GM12878 (cell line): ENCODE measurements at regions not wholly inside any gene's neighbourhood (a gene's known extent, or its start where the extent isn't known, plus 50 kb on each side); places are given as distances from the start of the nearest gene placed in this dataset.
"Not testable (repeated sequence)": the region's sequence is repeated elsewhere in the genome, so short reads cannot be mapped to it uniquely, and the experiment has no call there.

Source experiments
- ATAC-seq: fragments of 200-7000 bp; cut with Tn5 transposase; 3 replicates; pipeline ENCODE4 v1.9.1; 2020; ENCODE audit warnings: mild to moderate bottlenecking, moderate library complexity
- BruUV-seq: library from RNA; stranded (reverse); fragments of 400-500 nt; replicated peaks from 2 replicates; lab custom pipeline; 2021; lab: Mats Ljungman, UMichigan
- CTCF ChIA-PET: fragments of 300-600 bp; sonication (Branson Sonifier 250); formaldehyde crosslinking; extraction: SDS; loops from one replicate; lab custom pipeline; 2021; ENCODE audit warnings: inconsistent platforms; lab: Yijun Ruan, JAX
- POLR2A ChIA-PET: fragments of 350-600 bp; formaldehyde crosslinking; extraction: SDS; loops from one replicate; lab custom pipeline; 2021; ENCODE audit warnings: inconsistent platforms; lab: Charles Lee
- RAD21 ChIA-PET: fragments of 300-600 bp; sonication (Branson Sonifier 250); formaldehyde crosslinking; loops from one replicate; lab custom pipeline; 2023; ENCODE audit warnings: antibody characterized with exemption; ENCODE audit not compliant: unreplicated experiment; lab: Charles Lee
- SMC1A ChIA-PET: fragments of 300-600 bp; sonication (Branson Sonifier 250); formaldehyde crosslinking; loops from one replicate; lab custom pipeline; 2023; ENCODE audit not compliant: unreplicated experiment, uncharacterized antibody; lab: Charles Lee
- DNase-seq: peaks from one replicate; pipeline ENCODE4 v3.0.0-alpha.2; 2011; ENCODE audit warnings: low read depth, low spot score
- FAIRE-seq: peaks from 3 replicates; lab custom pipeline; 2011; peaks lifted over from hg19 to GRCh38; lab: Jason Lieb, UNC
- H2AFZ ChIP-seq: 2 replicates; pipeline ENCODE4 v1.6.0; 2011; ENCODE audit warnings: low read depth, low read length, control low read depth; ENCODE audit not compliant: control insufficient read depth
- H3K27ac ChIP-seq: 2 replicates; pipeline ENCODE4 v1.5.1; 2011; ENCODE audit warnings: control low read depth; ENCODE audit not compliant: control insufficient read depth, insufficient read depth
- H3K27me3 ChIP-seq, 2 experiments: replicated peaks in 1 of 2; 2 replicates each; pipeline versions ENCODE4 v1.6.0 to v1.6.1; 2011; ENCODE audit warnings: low read length in 1 of 2; ENCODE audit not compliant: control insufficient read depth in 2 of 2, insufficient read depth in 2 of 2
- H3K36me3 ChIP-seq, 2 experiments: 2 replicates each; pipeline ENCODE4 v1.5.1; 2011; ENCODE audit warnings: low read length in 1 of 2; ENCODE audit not compliant: control insufficient read depth in 2 of 2, insufficient read depth in 2 of 2
- H3K4me1 ChIP-seq: 2 replicates; pipeline ENCODE4 v1.6.1; 2011; ENCODE audit warnings: mild to moderate bottlenecking, low read length, moderate library complexity, mixed read lengths; ENCODE audit not compliant: control insufficient read depth, insufficient read depth
- H3K4me2 ChIP-seq: 2 replicates; pipeline ENCODE4 v1.6.0; 2011; ENCODE audit warnings: control low read depth; ENCODE audit not compliant: control insufficient read depth, insufficient read depth
- H3K4me3 ChIP-seq: fragments of 200-600 bp; sonication (generic); 2 replicates; pipeline ENCODE4 v1.5.1; 2016
- H3K79me2 ChIP-seq: 2 replicates; pipeline ENCODE4 v1.6.0; 2011; ENCODE audit warnings: low read length; ENCODE audit not compliant: control insufficient read depth, insufficient read depth
- H3K9ac ChIP-seq: 2 replicates; pipeline ENCODE4 v1.8.0; 2011; ENCODE audit warnings: low read length, control low read depth, mixed read lengths; ENCODE audit not compliant: control insufficient read depth, insufficient read depth
- H3K9me3 ChIP-seq: replicated peaks from 3 replicates; pipeline ENCODE4 v1.5.1; 2011; ENCODE audit warnings: mild to moderate bottlenecking, low read length; ENCODE audit not compliant: control insufficient read depth, insufficient read depth
- H4K20me1 ChIP-seq: 2 replicates; pipeline ENCODE4 v1.6.0; 2011; ENCODE audit not compliant: control insufficient read depth, insufficient read depth
- SMAD5 ChIP-seq: IDR thresholded peaks from 2 replicates; pipeline ENCODE4 v1.6.1; 2016; ENCODE audit warnings: antibody characterized with exemption, low read depth
- WGBS: methylation state at CpG from one replicate; pipeline ENCODE4 v1.1.6; 2016; ENCODE audit warnings: low lambda C conversion rate; ENCODE audit not compliant: insufficient replicate concordance, insufficient coverage; ENCODE audit errors: missing lambda C conversion rate; 5-methylcytosine and 5-hydroxymethylcytosine counted together
- in situ Hi-C: fragments of 300-500 bp; cut with MboI; formaldehyde crosslinking; loops from 9 replicates; pipeline ENCODE4 v1.14.3; 2018; ENCODE audit warnings: mixed read lengths
- intact Hi-C: fragments of 100-400 bp; cut with micrococcal nuclease; formaldehyde crosslinking; loops from one replicate; pipeline ENCODE4 v1.14.2; 2022; ENCODE audit not compliant: unreplicated experiment

DNA sequence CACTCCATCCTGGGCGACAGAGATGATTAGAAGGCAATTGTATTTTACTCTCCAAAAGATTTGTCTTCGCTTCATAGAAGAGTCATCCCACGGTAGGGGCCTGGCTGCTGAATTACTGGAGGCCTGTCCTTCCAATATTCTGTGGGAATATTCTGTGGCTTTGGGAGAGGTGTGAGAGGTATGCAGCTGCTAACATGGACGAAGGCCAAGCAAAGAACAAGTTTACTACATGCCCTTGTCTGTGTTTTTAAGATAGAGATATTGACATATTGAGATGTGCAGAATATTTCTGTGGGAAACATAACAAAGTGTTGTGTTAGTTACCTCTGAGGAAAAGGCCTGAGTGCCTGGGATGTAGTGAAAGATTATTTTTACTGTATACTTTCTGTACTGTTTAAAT, 71.8 kb upstream of the SMIM15 start:
- H3K4me2 ChIP-seq = no peak overlapping the region
- intact Hi-C loops = no loop called here
- H3K9ac ChIP-seq = no peak overlapping the region
- peaks cover 4% of the 10 kb centered on the region; the same call in 1 of the 2 replicates for H3K4me1 ChIP-seq
- no peak for DNase-seq
- no peaks in the 10 kb centered on the region for H3K27me3 ChIP-seq
- ChIA-PET SMC1A (interaction anchor here (1.2 kb wide), 1 partner anchor 83 kb away, joined by 4 read pairs; no protein-coding TSS in a partner anchor), RAD21 (no interaction called here)
- 58% methylated on average over 4 of the region's 4 CpGs for WGBS
- no peaks in the 10 kb centered on the region for H4K20me1 ChIP-seq
- ATAC-seq = no peak
- H3K36me3 ChIP-seq = no peaks in the 10 kb centered on the region
- H3K79me2 ChIP-seq = no peaks in the 10 kb centered on the region
- H3K9me3 ChIP-seq = peaks cover 2% of the 10 kb centered on the region; the same call in 2 of the 3 replicates
- TF ChIP-seq SMAD5 = no peak
- TF ChIP-seq, all 136 proteins: peak for 0
- no peak overlapping the region for H3K27ac ChIP-seq
- H3K4me3 ChIP-seq = no peak overlapping the region
- POLR2A ChIA-PET = no interaction called here
- FAIRE-seq = no peak
- in situ Hi-C loops = no loop called here
- H2AFZ ChIP-seq = no peak overlapping the region
- CTCF ChIA-PET = interaction anchor here (1.2 kb wide), 1 partner anchor 33 kb away, joined by 3 read pairs; no protein-coding TSS in a partner anchor
- no TSS peak for BruUV-seq

DNA sequence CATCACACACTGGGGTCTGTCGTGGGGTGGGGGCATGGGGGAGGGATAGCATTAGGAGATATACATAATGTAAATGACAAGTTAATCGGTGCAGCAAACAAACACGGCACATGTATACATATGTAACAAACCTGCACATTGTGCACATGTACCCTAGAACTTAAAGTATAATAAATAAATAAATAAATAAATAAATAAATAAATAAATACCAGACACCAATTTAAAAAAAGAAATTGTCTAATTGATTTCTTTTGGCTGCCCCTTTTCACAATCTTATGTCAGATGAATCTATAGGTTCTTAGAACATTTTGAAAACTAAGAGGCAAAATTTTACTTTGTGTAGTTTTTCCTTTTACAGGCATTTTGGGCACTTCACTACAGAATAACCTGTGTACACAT, 74.4 kb upstream of the SMIM15 start:
- ATAC-seq, H3K9me3 ChIP-seq, H3K27me3 ChIP-seq, H3K4me1 ChIP-seq, H3K36me3 ChIP-seq, H3K9ac ChIP-seq, H2AFZ ChIP-seq, BruUV-seq, in situ Hi-C loops, POLR2A ChIA-PET, H3K27ac ChIP-seq, SMC1A ChIA-PET, H4K20me1 ChIP-seq, H3K79me2 ChIP-seq, H3K4me3 ChIP-seq, intact Hi-C loops, H3K4me2 ChIP-seq, FAIRE-seq, DNase-seq, RAD21 ChIA-PET, CTCF ChIA-PET: not testable (repeated sequence)
- 67% methylated on average over 3 of the region's 3 CpGs for WGBS
